ENCODE measurements at regions not wholly inside any gene's neighbourhood (a gene's known extent, or its start where the extent isn't known, plus 50 kb on each side); places are given as distances from the start of the nearest gene placed in this dataset.

- intact Hi-C loops (cut with DNase I), result no loop called here
- ATAC-seq (ENCODE audit: poor library complexity), result no peak
- DNase-seq, result no peak
These were observed 1214.4 kb downstream of the ADGRL3 start for GRCh38 chr4:62414563-62414962.

- DNase-seq (no peak), ATAC-seq (ENCODE audit: poor library complexity) (peak; percentile 98)
- intact Hi-C loops (cut with DNase I), result no loop called here
These were observed 1210.4 kb downstream of the ADGRL3 start for GRCh38 chr4:62410371-62411003.

GRCh38 chr4:62408454-62408853 is 1208.3 kb downstream of the ADGRL3 start:
- intact Hi-C loops (cut with DNase I), result no loop called here
- DNase-seq (no peak), ATAC-seq (ENCODE audit: poor library complexity) (no peak)

- no peak for ATAC-seq (ENCODE audit: poor library complexity)
- intact Hi-C loops (cut with DNase I), result no loop called here
- DNase-seq, result no peak
These were observed 1207.4 kb downstream of the ADGRL3 start for GRCh38 chr4:62407534-62407933.

GRCh38 chr4:62402088-62402806 is 1202.1 kb downstream of the ADGRL3 start:
- ATAC-seq (ENCODE audit: poor library complexity) (no peak), DNase-seq (no peak)
- intact Hi-C loops (cut with DNase I), result no loop called here

- intact Hi-C loops (cut with DNase I), result no loop called here
- ATAC-seq (ENCODE audit: poor library complexity), result no peak
These were observed 1199.1 kb downstream of the ADGRL3 start for GRCh38 chr4:62399242-62399641.

GRCh38 chr4:62398318-62398717 is 1198.2 kb downstream of the ADGRL3 start:
- ATAC-seq (ENCODE audit: poor library complexity) (peak; percentile 25), DNase-seq (no peak)
- intact Hi-C loops (cut with DNase I), result no loop called here

More at GRCh38 chr4:62399242-62399641, 1199.1 kb downstream of the ADGRL3 start:
- no peak for DNase-seq

- no peak for ATAC-seq (ENCODE audit: poor library complexity)
- DNase-seq, result no peak
- intact Hi-C loops (cut with DNase I), result no loop called here
These were observed 1194.6 kb downstream of the ADGRL3 start for GRCh38 chr4:62394766-62395165.

- intact Hi-C loops (cut with DNase I), result no loop called here
These were observed 1187.7 kb downstream of the ADGRL3 start for GRCh38 chr4:62387808-62388207.

GRCh38 chr4:62377700-62378099 is 1177.6 kb downstream of the ADGRL3 start:
- no peak for DNase-seq
- intact Hi-C loops (cut with DNase I), result no loop called here
- ATAC-seq (ENCODE audit: poor library complexity), result no peak

More at GRCh38 chr4:62387808-62388207, 1187.7 kb downstream of the ADGRL3 start:
- DNase-seq (no peak), ATAC-seq (ENCODE audit: poor library complexity) (no peak)

- intact Hi-C loops (cut with DNase I), result no loop called here
- no peak for DNase-seq
- no peak for ATAC-seq (ENCODE audit: poor library complexity)
These were observed 1177.1 kb downstream of the ADGRL3 start for GRCh38 chr4:62377245-62377644.

GRCh38 chr4:62366939-62367338 is 1166.8 kb downstream of the ADGRL3 start:
- intact Hi-C loops (cut with DNase I), result no loop called here
- DNase-seq (no peak), ATAC-seq (ENCODE audit: poor library complexity) (no peak)

- intact Hi-C loops (cut with DNase I), result no loop called here
- DNase-seq (no peak), ATAC-seq (ENCODE audit: poor library complexity) (no peak)
These were observed 1160.0 kb downstream of the ADGRL3 start for GRCh38 chr4:62360156-62360545.

GRCh38 chr4:62359441-62360155 is 1159.5 kb downstream of the ADGRL3 start:
- intact Hi-C loops (cut with DNase I), result no loop called here
- DNase-seq (no peak), ATAC-seq (ENCODE audit: poor library complexity) (no peak)

GRCh38 chr4:62344915-62345314 is 1144.8 kb downstream of the ADGRL3 start:
- intact Hi-C loops (cut with DNase I), result no loop called here
- no peak for ATAC-seq (ENCODE audit: poor library complexity)
- no peak for DNase-seq

- intact Hi-C loops (cut with DNase I), result no loop called here
- ATAC-seq (ENCODE audit: poor library complexity) (no peak), DNase-seq (no peak)
These were observed 1144.3 kb downstream of the ADGRL3 start for GRCh38 chr4:62344474-62344873.

GRCh38 chr4:62342346-62342745 is 1142.2 kb downstream of the ADGRL3 start:
- intact Hi-C loops (cut with DNase I), result no loop called here
- ATAC-seq (ENCODE audit: poor library complexity), result no peak
- no peak for DNase-seq

- DNase-seq (no peak), ATAC-seq (ENCODE audit: poor library complexity) (no peak)
- intact Hi-C loops (cut with DNase I), result no loop called here
These were observed 1128.4 kb downstream of the ADGRL3 start for GRCh38 chr4:62328526-62328925.

- intact Hi-C loops (cut with DNase I), result no loop called here
- ATAC-seq (ENCODE audit: poor library complexity), result no peak
- DNase-seq, result no peak
These were observed 1127.6 kb downstream of the ADGRL3 start for GRCh38 chr4:62327612-62328297.

Data from Right ventricle myocardium superior (tissue), 1 donor.